ENCODE measurements at regions not wholly inside any gene's neighbourhood (a gene's known extent, or its start where the extent isn't known, plus 50 kb on each side); places are given as distances from the start of the nearest gene placed in this dataset.

GRCh38 chr22:48173061-48173772 is 1410.8 kb downstream of the TBC1D22A start:
- no peak for TF ChIP-seq CTCF (IDR thresholded peaks at IDR 0.05; ENCODE audit: low read length)
- no peak for TF ChIP-seq EZH2 (optimal IDR thresholded peaks at IDR 0.05; ENCODE audit: low read depth, low read length)
- TF ChIP-seq EZH2phosphoT487 (IDR thresholded peaks at IDR 0.05; ENCODE audit: low read length): no peak

Measured in MM.1S (cell line).